ENCODE measurements at regions not wholly inside any gene's neighbourhood (a gene's known extent, or its start where the extent isn't known, plus 50 kb on each side); places are given as distances from the start of the nearest gene placed in this dataset.

GRCh38 chr10:117601716-117602115, 59.2 kb downstream of the EMX2 start:
- DNase-seq (ENCODE audit: insufficient read length, low spot score, missing footprints): no peak
- TF ChIP-seq CTCF (IDR thresholded peaks at IDR 0.05; ENCODE audit: extremely low read depth, low read depth, low read length): no peak
- Histone ChIP-seq H3K4me1 (ENCODE audit: insufficient read depth, low read length) (no peaks in the 10 kb centered on the region), H2AFZ (ENCODE audit: low read length) (no peak overlapping the region), H3K27me3 (ENCODE audit: insufficient read depth, low read length) (peaks cover 18% of the 10 kb centered on the region), H3K4me3 (ENCODE audit: insufficient read depth, low read length) (no peak overlapping the region), H3K27ac (ENCODE audit: low read depth, low read length) (no peak overlapping the region), H3K9me3 (ENCODE audit: low read depth, low read length) (no peaks in the 10 kb centered on the region), H3K36me3 (ENCODE audit: insufficient read depth, low read length) (no peaks in the 10 kb centered on the region), H3K79me2 (ENCODE audit: insufficient read depth, low read length) (no peaks in the 10 kb centered on the region), H3K4me2 (ENCODE audit: insufficient read depth, low read length) (no peak overlapping the region), H4K20me1 (ENCODE audit: insufficient read depth, low read length) (no peaks in the 10 kb centered on the region)

- Histone ChIP-seq H3K9me3 (ENCODE audit: low read depth, low read length) (no peaks in the 10 kb centered on the region), H4K20me1 (ENCODE audit: insufficient read depth, low read length) (no peaks in the 10 kb centered on the region), H3K79me2 (ENCODE audit: insufficient read depth, low read length) (no peaks in the 10 kb centered on the region), H3K4me1 (ENCODE audit: insufficient read depth, low read length) (no peaks in the 10 kb centered on the region), H3K27ac (ENCODE audit: low read depth, low read length) (no peak overlapping the region), H3K4me2 (ENCODE audit: insufficient read depth, low read length) (no peak overlapping the region), H3K4me3 (ENCODE audit: insufficient read depth, low read length) (no peak overlapping the region), H2AFZ (ENCODE audit: low read length) (no peak overlapping the region), H3K36me3 (ENCODE audit: insufficient read depth, low read length) (no peaks in the 10 kb centered on the region), H3K27me3 (ENCODE audit: insufficient read depth, low read length) (peaks cover 15% of the 10 kb centered on the region)
- no peak for DNase-seq (ENCODE audit: insufficient read length, low spot score, missing footprints)
- no peak for TF ChIP-seq CTCF (IDR thresholded peaks at IDR 0.05; ENCODE audit: extremely low read depth, low read depth, low read length)
These were observed 60.5 kb downstream of the EMX2 start for GRCh38 chr10:117603081-117603480.

GRCh38 chr10:117603726-117604125, 61.2 kb downstream of the EMX2 start:
- peaks cover 15% of the 10 kb centered on the region for H3K27me3 ChIP-seq (ENCODE audit: insufficient read depth, low read length)
- peak; percentile 30 for DNase-seq (ENCODE audit: insufficient read length, low spot score, missing footprints)
- no peak overlapping the region for H3K4me2 ChIP-seq (ENCODE audit: insufficient read depth, low read length)
- no peak overlapping the region for H2AFZ ChIP-seq (ENCODE audit: low read length)
- peaks cover 4% of the 10 kb centered on the region for H3K4me1 ChIP-seq (ENCODE audit: insufficient read depth, low read length)
- H3K4me3 ChIP-seq (ENCODE audit: insufficient read depth, low read length): no peak overlapping the region
- H4K20me1 ChIP-seq (ENCODE audit: insufficient read depth, low read length): no peaks in the 10 kb centered on the region
- H3K79me2 ChIP-seq (ENCODE audit: insufficient read depth, low read length): no peaks in the 10 kb centered on the region
- no peak for TF ChIP-seq CTCF (IDR thresholded peaks at IDR 0.05; ENCODE audit: extremely low read depth, low read depth, low read length)
- H3K36me3 ChIP-seq (ENCODE audit: insufficient read depth, low read length): no peaks in the 10 kb centered on the region
- no peaks in the 10 kb centered on the region for H3K9me3 ChIP-seq (ENCODE audit: low read depth, low read length)
- H3K27ac ChIP-seq (ENCODE audit: low read depth, low read length): no peak overlapping the region

GRCh38 chr10:117609095-117609795, 66.7 kb downstream of the EMX2 start:
- Histone ChIP-seq H2AFZ (ENCODE audit: low read length) (peak overlapping the region; percentile 81), H3K9me3 (ENCODE audit: low read depth, low read length) (no peaks in the 10 kb centered on the region), H3K4me2 (ENCODE audit: insufficient read depth, low read length) (peak overlapping the region; percentile 79), H3K79me2 (ENCODE audit: insufficient read depth, low read length) (no peaks in the 10 kb centered on the region), H3K27ac (ENCODE audit: low read depth, low read length) (peak overlapping the region; percentile 93), H3K27me3 (ENCODE audit: insufficient read depth, low read length) (peaks cover 15% of the 10 kb centered on the region), H4K20me1 (ENCODE audit: insufficient read depth, low read length) (no peaks in the 10 kb centered on the region), H3K36me3 (ENCODE audit: insufficient read depth, low read length) (no peaks in the 10 kb centered on the region), H3K4me3 (ENCODE audit: insufficient read depth, low read length) (peak overlapping the region; percentile 58), H3K4me1 (ENCODE audit: insufficient read depth, low read length) (peaks cover 18% of the 10 kb centered on the region)
- DNase-seq (ENCODE audit: insufficient read length, low spot score, missing footprints): peak; percentile 94
- TF ChIP-seq CTCF (IDR thresholded peaks at IDR 0.05; ENCODE audit: extremely low read depth, low read depth, low read length): no peak

Data from osteoblast (primary cell).